IMR-90 (cell line): ENCODE measurements at regions not wholly inside any gene's neighbourhood (a gene's known extent, or its start where the extent isn't known, plus 50 kb on each side); places are given as distances from the start of the nearest gene placed in this dataset.

Experiments
- CTCF ChIP-seq: conservative IDR thresholded peaks from 2 replicates; pipeline ENCODE4 v1.5.1; 2012; ENCODE audit warnings: mild to moderate bottlenecking, low read depth, low read length, improper control_type of control experiment
- POLR2A ChIP-seq: IDR thresholded peaks from 2 replicates; pipeline ENCODE4 v1.6.1; 2012; ENCODE audit warnings: mild to moderate bottlenecking, low read depth, low read length
- RFX5 ChIP-seq: IDR thresholded peaks from 2 replicates; pipeline ENCODE4 v1.8.0; 2012; ENCODE audit warnings: low read depth, mild to moderate bottlenecking, low read length, moderate library complexity
- USF2 ChIP-seq: fragments of 150-350 bp; IDR thresholded peaks from 2 replicates; pipeline ENCODE4 v1.6.1; 2017; ENCODE audit warnings: mild to moderate bottlenecking, antibody characterized with exemption, low read length, low read depth

GRCh38 chr1:189675712-189676244 is 801.9 kb downstream of the BRINP3 start:
- TF ChIP-seq CTCF (no peak), POLR2A (no peak), RFX5 (no peak), USF2 (no peak)
